HFFc6 (cell line): ENCODE measurements at regions not wholly inside any gene's neighbourhood (a gene's known extent, or its start where the extent isn't known, plus 50 kb on each side); places are given as distances from the start of the nearest gene placed in this dataset.

Experiments
- DNase-seq: peaks from one replicate; pipeline ENCODE4 v3.0.0-alpha.2; 2018
- H3K27ac Mint-ChIP-seq: 2 replicates; pipeline ENCODE4 v1.8.0; 2020; ENCODE audit warnings: mild to moderate bottlenecking, mixed read lengths
- H3K27me3 Mint-ChIP-seq: 2 replicates; pipeline ENCODE4 v1.8.0; 2021; ENCODE audit warnings: mild to moderate bottlenecking, moderate library complexity, mixed read lengths; ENCODE audit not compliant: insufficient read depth
- H3K36me3 Mint-ChIP-seq: 2 replicates; pipeline ENCODE4 v1.8.0; 2021; ENCODE audit warnings: low read depth, mixed read lengths
- H3K4me1 Mint-ChIP-seq: 2 replicates; pipeline ENCODE4 v1.8.0; 2020; ENCODE audit warnings: low read depth, mixed read lengths
- H3K4me3 Mint-ChIP-seq: 2 replicates; pipeline ENCODE4 v1.8.0; 2020; ENCODE audit warnings: mild to moderate bottlenecking, moderate library complexity, mixed read lengths
- H3K9me3 Mint-ChIP-seq: 2 replicates; pipeline ENCODE4 v1.8.0; 2020; ENCODE audit warnings: mild to moderate bottlenecking, mixed read lengths
- TF ChIP-seq, protein P1 (sequence below): fragments of 200-600 bp; sonication (generic); IDR thresholded peaks from 2 replicates; pipeline ENCODE4 v1.5.0; 2021; ENCODE audit warnings: antibody characterized with exemption, mild to moderate bottlenecking

DNA sequence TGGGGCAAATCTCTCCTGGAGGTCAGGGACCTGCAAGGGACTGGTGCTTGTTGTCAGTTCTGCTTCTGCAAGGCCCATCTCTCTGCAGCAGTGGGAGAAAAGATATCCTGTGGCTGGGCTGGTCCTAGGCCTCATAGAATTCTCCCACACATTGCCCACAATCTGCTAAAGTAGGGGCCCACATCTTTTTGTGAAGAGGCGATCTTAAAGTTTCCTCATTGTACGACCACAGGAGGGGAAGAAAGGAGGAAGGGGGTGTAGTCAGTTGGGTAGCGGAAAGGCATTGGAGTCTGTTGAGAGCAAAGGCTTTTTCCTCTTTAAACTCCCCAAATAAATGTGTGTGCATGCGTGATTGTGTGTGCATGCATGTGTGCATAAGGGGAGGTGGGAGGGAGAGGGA, 145.3 kb downstream of the SLC4A3 start:
- no peak for DNase-seq
- peaks cover 4% of the 10 kb centered on the region; the same call in 1 of the 2 replicates for H3K4me1 Mint-ChIP-seq
- H3K27me3 Mint-ChIP-seq = peaks cover 9% of the 10 kb centered on the region
- no peaks in the 10 kb centered on the region for H3K9me3 Mint-ChIP-seq
- H3K27ac Mint-ChIP-seq = no peak overlapping the region
- TF ChIP-seq, protein P1, sequence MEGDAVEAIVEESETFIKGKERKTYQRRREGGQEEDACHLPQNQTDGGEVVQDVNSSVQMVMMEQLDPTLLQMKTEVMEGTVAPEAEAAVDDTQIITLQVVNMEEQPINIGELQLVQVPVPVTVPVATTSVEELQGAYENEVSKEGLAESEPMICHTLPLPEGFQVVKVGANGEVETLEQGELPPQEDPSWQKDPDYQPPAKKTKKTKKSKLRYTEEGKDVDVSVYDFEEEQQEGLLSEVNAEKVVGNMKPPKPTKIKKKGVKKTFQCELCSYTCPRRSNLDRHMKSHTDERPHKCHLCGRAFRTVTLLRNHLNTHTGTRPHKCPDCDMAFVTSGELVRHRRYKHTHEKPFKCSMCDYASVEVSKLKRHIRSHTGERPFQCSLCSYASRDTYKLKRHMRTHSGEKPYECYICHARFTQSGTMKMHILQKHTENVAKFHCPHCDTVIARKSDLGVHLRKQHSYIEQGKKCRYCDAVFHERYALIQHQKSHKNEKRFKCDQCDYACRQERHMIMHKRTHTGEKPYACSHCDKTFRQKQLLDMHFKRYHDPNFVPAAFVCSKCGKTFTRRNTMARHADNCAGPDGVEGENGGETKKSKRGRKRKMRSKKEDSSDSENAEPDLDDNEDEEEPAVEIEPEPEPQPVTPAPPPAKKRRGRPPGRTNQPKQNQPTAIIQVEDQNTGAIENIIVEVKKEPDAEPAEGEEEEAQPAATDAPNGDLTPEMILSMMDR = no peak
- H3K4me3 Mint-ChIP-seq = no peak overlapping the region
- no peaks in the 10 kb centered on the region for H3K36me3 Mint-ChIP-seq

DNA sequence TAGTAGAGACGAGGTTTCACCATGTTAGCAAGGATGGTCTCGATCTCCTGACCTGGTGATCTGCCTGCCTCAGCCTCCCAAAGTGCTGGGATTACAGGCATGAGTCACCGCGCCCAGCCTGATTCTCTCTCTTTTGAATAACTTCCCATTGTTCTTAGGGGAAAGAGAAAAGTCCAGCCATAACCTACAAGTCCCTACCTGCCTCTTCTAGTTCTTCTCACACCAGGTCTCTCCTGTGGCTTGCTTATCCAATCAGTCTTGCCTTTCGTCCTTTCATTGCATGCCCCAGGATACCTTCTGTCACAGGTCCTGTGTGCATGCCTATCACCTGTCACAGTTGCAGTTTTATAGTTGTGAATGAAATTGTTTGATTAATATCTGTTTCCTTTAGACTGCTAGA, 148.1 kb downstream of the SLC4A3 start:
- Mint-ChIP-seq H3K9me3 (no peaks in the 10 kb centered on the region), H3K4me1 (no peaks in the 10 kb centered on the region), H3K36me3 (no peaks in the 10 kb centered on the region), H3K27me3 (peaks cover 15% of the 10 kb centered on the region; the same call in 1 of the 2 replicates), H3K4me3 (no peak overlapping the region), H3K27ac (no peak overlapping the region)
- no peak for DNase-seq
- TF ChIP-seq, protein P1 = no peak

DNA sequence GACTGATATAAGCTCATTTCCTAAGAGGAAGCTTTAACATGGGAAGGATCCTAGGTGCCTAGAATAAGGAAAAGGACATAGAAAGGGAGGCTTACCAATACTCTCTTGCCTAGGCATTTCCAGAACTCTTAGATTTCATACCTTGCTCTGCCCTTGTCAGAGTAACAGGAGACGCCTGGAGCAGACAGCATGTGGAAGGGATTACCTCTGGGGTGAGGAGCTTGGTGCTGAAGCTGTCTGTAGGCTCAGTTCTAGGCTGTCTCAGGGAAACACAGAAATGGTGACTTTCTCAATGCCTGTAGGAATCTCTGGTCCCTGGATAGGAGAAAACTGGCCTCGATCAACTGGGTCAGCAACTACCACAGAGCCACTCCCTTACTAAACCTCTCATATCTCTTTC, 150.0 kb downstream of the SLC4A3 start:
- H3K27me3 Mint-ChIP-seq = peaks cover 13% of the 10 kb centered on the region; the same call in 1 of the 2 replicates
- no peaks in the 10 kb centered on the region for H3K36me3 Mint-ChIP-seq
- no peak overlapping the region for H3K4me3 Mint-ChIP-seq
- DNase-seq = no peak
- H3K9me3 Mint-ChIP-seq = no peaks in the 10 kb centered on the region
- H3K27ac Mint-ChIP-seq = no peak overlapping the region
- no peaks in the 10 kb centered on the region for H3K4me1 Mint-ChIP-seq
- TF ChIP-seq, protein P1 = no peak

DNA sequence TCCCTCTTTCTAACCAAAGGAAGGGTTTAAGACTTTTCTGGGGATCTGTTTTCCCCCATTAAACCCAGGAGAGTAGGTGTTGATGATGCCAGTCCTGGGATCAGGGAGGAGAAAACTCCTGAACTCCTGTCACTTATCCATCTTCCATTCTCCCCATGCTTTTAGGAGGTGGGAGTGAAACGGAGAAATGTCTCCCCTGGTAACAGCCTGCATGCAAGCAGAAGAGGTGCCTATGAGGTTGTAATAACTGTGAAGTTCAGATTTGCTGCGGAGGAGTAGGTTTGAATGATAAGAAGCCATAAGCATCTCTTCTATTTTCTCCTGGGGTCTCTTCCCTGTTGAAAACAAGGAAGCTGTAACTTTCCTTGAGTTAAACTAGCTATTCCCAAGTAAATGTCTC, 150.8 kb downstream of the SLC4A3 start:
- Mint-ChIP-seq H3K27me3 (peaks cover 11% of the 10 kb centered on the region; the same call in 1 of the 2 replicates), H3K4me3 (no peak overlapping the region), H3K4me1 (no peaks in the 10 kb centered on the region), H3K36me3 (no peaks in the 10 kb centered on the region), H3K27ac (no peak overlapping the region), H3K9me3 (no peaks in the 10 kb centered on the region)
- TF ChIP-seq, protein P1 = no peak
- no peak for DNase-seq

DNA sequence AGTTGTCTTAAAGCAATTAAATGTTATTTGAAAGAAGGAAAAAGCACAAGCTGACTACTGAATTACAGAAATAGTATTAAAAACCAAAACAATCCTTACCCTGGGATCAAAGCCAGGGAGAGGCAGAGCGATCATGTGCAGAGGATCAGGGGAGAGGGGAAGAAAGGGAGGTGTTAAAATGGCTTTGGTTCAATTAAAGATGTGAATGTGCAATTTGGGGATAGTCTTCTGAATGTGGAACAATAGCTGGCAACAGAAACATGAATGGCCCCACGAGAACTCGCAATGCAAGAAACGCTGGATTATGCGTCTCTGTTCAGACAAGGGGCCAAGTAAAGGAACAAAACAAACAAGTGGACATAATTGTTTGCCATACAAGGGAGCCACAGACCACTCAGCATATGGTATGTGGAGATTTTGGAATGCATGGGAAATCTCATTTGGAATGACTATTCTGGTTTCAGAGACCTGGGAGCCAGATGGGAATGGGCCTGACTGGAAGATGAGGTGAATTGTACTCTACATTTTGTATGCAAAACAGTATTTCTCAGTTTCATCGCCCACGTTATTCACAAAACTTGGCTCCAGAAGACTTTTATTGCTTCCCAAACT, 155.4 kb downstream of the SLC4A3 start:
- Mint-ChIP-seq H3K4me3 (no peak overlapping the region), H3K4me1 (no peaks in the 10 kb centered on the region), H3K27ac (no peak overlapping the region), H3K27me3 (peaks cover 15% of the 10 kb centered on the region), H3K9me3 (no peaks in the 10 kb centered on the region), H3K36me3 (no peaks in the 10 kb centered on the region)
- DNase-seq = no peak
- TF ChIP-seq, protein P1 = no peak
